HTR-8/SVneo (cell line): ENCODE measurements at regions not wholly inside any gene's neighbourhood (a gene's known extent, or its start where the extent isn't known, plus 50 kb on each side); places are given as distances from the start of the nearest gene placed in this dataset.
"Not testable (repeated sequence)": the region's sequence is repeated elsewhere in the genome, so short reads cannot be mapped to it uniquely, and the experiment has no call there.

Experiments
- DNase-seq: peaks from one replicate; pipeline ENCODE4 v3.0.0; 2011; ENCODE audit warnings: low spot score, mixed read lengths; ENCODE audit not compliant: insufficient read length
- FAIRE-seq: peaks from 2 replicates; lab custom pipeline; 2011; peaks lifted over from hg19 to GRCh38; lab: Jason Lieb, UNC

- FAIRE-seq: no peak
- DNase-seq: no peak
These were observed 338.1 kb upstream of the TMEM132C start for GRCh38 chr12:127928615-127929571.

GRCh38 chr12:127930122-127930521 lies 336.8 kb upstream of the TMEM132C start:
- DNase-seq: no peak

GRCh38 chr12:127934409-127934808 lies 332.6 kb upstream of the TMEM132C start:
- no peak for FAIRE-seq
- no peak for DNase-seq

More at GRCh38 chr12:127930122-127930521, 336.8 kb upstream of the TMEM132C start:
- FAIRE-seq: no peak

GRCh38 chr12:127936463-127936862 lies 330.5 kb upstream of the TMEM132C start:
- FAIRE-seq (no peak), DNase-seq (no peak)

GRCh38 chr12:127941332-127941731 lies 325.6 kb upstream of the TMEM132C start:
- FAIRE-seq (no peak), DNase-seq (no peak)

GRCh38 chr12:127942981-127943380 lies 324.0 kb upstream of the TMEM132C start:
- FAIRE-seq: no peak

GRCh38 chr12:127943481-127944210 lies 323.3 kb upstream of the TMEM132C start:
- DNase-seq (peak; percentile 33), FAIRE-seq (peak; percentile 66)

More at GRCh38 chr12:127942981-127943380, 324.0 kb upstream of the TMEM132C start:
- no peak for DNase-seq

- DNase-seq (no peak), FAIRE-seq (no peak)
These were observed 322.6 kb upstream of the TMEM132C start for GRCh38 chr12:127944211-127944899.

GRCh38 chr12:127957001-127957660 lies 309.8 kb upstream of the TMEM132C start:
- DNase-seq: peak; percentile 29
- FAIRE-seq: peak; percentile 26

GRCh38 chr12:127962303-127962702 lies 304.7 kb upstream of the TMEM132C start:
- no peak for FAIRE-seq

GRCh38 chr12:127963933-127964332 lies 303.0 kb upstream of the TMEM132C start:
- DNase-seq (no peak), FAIRE-seq (no peak)

More at GRCh38 chr12:127962303-127962702, 304.7 kb upstream of the TMEM132C start:
- DNase-seq: no peak

GRCh38 chr12:127964717-127965116 lies 302.3 kb upstream of the TMEM132C start:
- FAIRE-seq: no peak
- DNase-seq: peak; percentile 33

GRCh38 chr12:127966331-127966730 lies 300.6 kb upstream of the TMEM132C start:
- DNase-seq (no peak), FAIRE-seq (no peak)

GRCh38 chr12:127970491-127970890 lies 296.5 kb upstream of the TMEM132C start:
- DNase-seq: no peak
- FAIRE-seq: no peak

GRCh38 chr12:127980585-127980984 lies 286.4 kb upstream of the TMEM132C start:
- FAIRE-seq (no peak), DNase-seq (no peak)

GRCh38 chr12:127981875-127982274 lies 285.1 kb upstream of the TMEM132C start:
- no peak for FAIRE-seq

GRCh38 chr12:127983213-127983791 lies 283.7 kb upstream of the TMEM132C start:
- not testable (repeated sequence) for FAIRE-seq, DNase-seq

More at GRCh38 chr12:127981875-127982274, 285.1 kb upstream of the TMEM132C start:
- no peak for DNase-seq

GRCh38 chr12:127984386-127985055 lies 282.4 kb upstream of the TMEM132C start:
- FAIRE-seq (peak; percentile 13), DNase-seq (peak; percentile 50)
